ENCODE measurements at regions not wholly inside any gene's neighbourhood (a gene's known extent, or its start where the extent isn't known, plus 50 kb on each side); places are given as distances from the start of the nearest gene placed in this dataset.

- no peak overlapping the region for H3K9ac ChIP-seq (ENCODE audit: low read length)
These were observed 580.6 kb upstream of the ADAMTS9 start for GRCh38 chr3:65268426-65268825.

More at GRCh38 chr3:65268426-65268825, 580.6 kb upstream of the ADAMTS9 start:
- RAD21 ChIA-PET (ENCODE audit: low non-redundant PET in 1 of 2, low total read pairs in 2 of 2, uncharacterized antibody in 2 of 2, unreplicated experiment in 2 of 2) = no interaction called here
- no peaks in the 10 kb centered on the region for H3K4me1 ChIP-seq (ENCODE audit: control insufficient read depth in 1 of 2, insufficient read depth in 2 of 2, low read length in 2 of 2)
- no peaks in the 10 kb centered on the region for H3K79me2 ChIP-seq (ENCODE audit: insufficient read depth, low read length)
- intact Hi-C loops (cut with micrococcal nuclease) = no loop called here
- peaks cover 11% of the 10 kb centered on the region for H3K27me3 ChIP-seq (ENCODE audit: insufficient read depth, low read length)
- no peak for TF ChIP-seq CBX3 (IDR thresholded peaks at IDR 0.05; ENCODE audit: low read depth)
- TF ChIP-seq FOSL1 (IDR thresholded peaks at IDR 0.05; ENCODE audit: low read depth) = no peak
- no peak for TF ChIP-seq TCF7L2 (IDR thresholded peaks at IDR 0.05; ENCODE audit: borderline replicate concordance, extremely low read depth, insufficient read depth, insufficient read length)
- TF ChIP-seq EGR1 (IDR thresholded peaks at IDR 0.05; ENCODE audit: low read depth) = no peak
- TF ChIP-seq ZBTB33 (IDR thresholded peaks at IDR 0.05; ENCODE audit: extremely low read depth, insufficient replicate concordance, low read length) = no peak
- no peak for TF ChIP-seq YY1 (IDR thresholded peaks at IDR 0.05; ENCODE audit: extremely low read depth, insufficient replicate concordance, low read depth, low read length)
- no peak for TF ChIP-seq REST (IDR thresholded peaks at IDR 0.05; ENCODE audit: low read depth)
- TF ChIP-seq MAX (IDR thresholded peaks at IDR 0.05) = no peak
- no peak for TF ChIP-seq CEBPB (IDR thresholded peaks at IDR 0.05; ENCODE audit: low read depth)
- no peak for TF ChIP-seq ZFX (IDR thresholded peaks at IDR 0.05)
- no peak for TF ChIP-seq ZNF274 (IDR thresholded peaks at IDR 0.05; ENCODE audit: low read depth, low read length)
- no peak for TF ChIP-seq RAD21 (IDR thresholded peaks at IDR 0.05; ENCODE audit: low read depth)
- no peak for TF ChIP-seq CTCF (IDR thresholded peaks at IDR 0.05 in 2 of 3, conservative IDR thresholded peaks at IDR 0.05 in 1 of 3; ENCODE audit: borderline replicate concordance in 1 of 3, insufficient read depth in 1 of 3, low read depth in 2 of 3, low read length in 2 of 3)
- TF ChIP-seq POLR2A (IDR thresholded peaks at IDR 0.05; ENCODE audit: borderline replicate concordance, extremely low read depth, insufficient read depth, insufficient read length) = no peak
- no peak for TF ChIP-seq EZH2phosphoT487 (IDR thresholded peaks at IDR 0.05; ENCODE audit: borderline replicate concordance)
- no peak for TF ChIP-seq SP1 (IDR thresholded peaks at IDR 0.05; ENCODE audit: low read depth)
- no peak for TF ChIP-seq ATF3 (IDR thresholded peaks at IDR 0.05)
- no peak for TF ChIP-seq SIN3A (IDR thresholded peaks at IDR 0.05; ENCODE audit: low read depth)
- DNase-seq (ENCODE audit: low read depth, low spot score) (no peak), ATAC-seq (no peak)
- H3K4me2 ChIP-seq (ENCODE audit: low read length) = no peak overlapping the region
- BruUV-seq (replicated peaks) = no TSS peak
- POLR2A ChIA-PET = no interaction called here
- H3K4me3 ChIP-seq (replicated peaks in 1 of 2; ENCODE audit: low read depth in 1 of 2, low read length in 2 of 2) = no peak overlapping the region
- H4K20me1 ChIP-seq (ENCODE audit: insufficient read depth) = no peaks in the 10 kb centered on the region
- CTCF ChIA-PET = no interaction called here
- no peaks in the 10 kb centered on the region for H3K36me3 ChIP-seq (ENCODE audit: control insufficient read depth in 1 of 2, insufficient read depth in 2 of 2, low read length in 2 of 2)
- H3K9me3 ChIP-seq (ENCODE audit: control insufficient read depth in 1 of 2, insufficient read depth in 1 of 2, low read depth in 1 of 2, low read length in 2 of 2) = no peaks in the 10 kb centered on the region
- no peaks in the 10 kb centered on the region for H3K9me2 ChIP-seq (ENCODE audit: insufficient read depth)
- H2AFZ ChIP-seq (ENCODE audit: low read depth, low read length, poor library complexity, severe bottlenecking) = no peak overlapping the region
- no peak overlapping the region for H3K27ac ChIP-seq (ENCODE audit: low read depth, low read length)
